ENCODE measurements at regions not wholly inside any gene's neighbourhood (a gene's known extent, or its start where the extent isn't known, plus 50 kb on each side); places are given as distances from the start of the nearest gene placed in this dataset.

DNA sequence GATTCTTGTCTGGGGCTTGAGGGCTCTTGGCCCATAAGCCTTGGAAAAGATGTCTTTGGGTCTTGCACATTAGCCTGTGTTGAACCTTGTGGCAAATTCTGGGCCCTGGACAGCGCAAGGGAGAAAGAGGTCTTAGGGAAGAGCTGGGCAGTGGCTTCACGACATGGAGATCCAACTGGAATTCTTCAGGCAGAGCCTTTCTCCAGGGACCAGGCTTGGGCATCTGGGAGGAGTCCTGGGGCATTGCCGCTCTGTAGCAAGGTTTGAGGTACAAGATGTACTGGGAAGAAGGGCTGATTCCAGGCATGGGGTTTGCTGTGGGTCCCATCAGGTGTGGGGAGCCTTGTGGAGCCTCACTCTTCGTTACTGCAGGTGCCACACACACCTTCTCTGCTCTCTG lies 104.0 kb upstream of the ACTRT1 start:
- TF ChIP-seq, protein P1, sequence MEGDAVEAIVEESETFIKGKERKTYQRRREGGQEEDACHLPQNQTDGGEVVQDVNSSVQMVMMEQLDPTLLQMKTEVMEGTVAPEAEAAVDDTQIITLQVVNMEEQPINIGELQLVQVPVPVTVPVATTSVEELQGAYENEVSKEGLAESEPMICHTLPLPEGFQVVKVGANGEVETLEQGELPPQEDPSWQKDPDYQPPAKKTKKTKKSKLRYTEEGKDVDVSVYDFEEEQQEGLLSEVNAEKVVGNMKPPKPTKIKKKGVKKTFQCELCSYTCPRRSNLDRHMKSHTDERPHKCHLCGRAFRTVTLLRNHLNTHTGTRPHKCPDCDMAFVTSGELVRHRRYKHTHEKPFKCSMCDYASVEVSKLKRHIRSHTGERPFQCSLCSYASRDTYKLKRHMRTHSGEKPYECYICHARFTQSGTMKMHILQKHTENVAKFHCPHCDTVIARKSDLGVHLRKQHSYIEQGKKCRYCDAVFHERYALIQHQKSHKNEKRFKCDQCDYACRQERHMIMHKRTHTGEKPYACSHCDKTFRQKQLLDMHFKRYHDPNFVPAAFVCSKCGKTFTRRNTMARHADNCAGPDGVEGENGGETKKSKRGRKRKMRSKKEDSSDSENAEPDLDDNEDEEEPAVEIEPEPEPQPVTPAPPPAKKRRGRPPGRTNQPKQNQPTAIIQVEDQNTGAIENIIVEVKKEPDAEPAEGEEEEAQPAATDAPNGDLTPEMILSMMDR (conservative IDR thresholded peaks at IDR 0.05 in 1 of 2, IDR thresholded peaks at IDR 0.05 in 1 of 2; ENCODE audit: extremely low read depth in 1 of 2, insufficient read depth in 1 of 2, low read depth in 1 of 2, low read length in 2 of 2), result no peak
- no peak for TF ChIP-seq EZH2 (IDR thresholded peaks at IDR 0.05; ENCODE audit: borderline replicate concordance, low read length)
